A549 (cell line): ENCODE measurements at regions not wholly inside any gene's neighbourhood (a gene's known extent, or its start where the extent isn't known, plus 50 kb on each side); places are given as distances from the start of the nearest gene placed in this dataset.

Experiments used
- CTCF ChIP-seq: fragments of >200 bp; sonication (Bioruptor Twin); formaldehyde crosslinking; IDR thresholded peaks from 3 replicates; pipeline ENCODE4 v1.5.1; 2016
- POLR2A ChIP-seq: IDR thresholded peaks from 2 replicates; pipeline ENCODE4 v1.6.1; 2012; ENCODE audit warnings: mild to moderate bottlenecking, low read length
- RFX5 ChIP-seq: fragments of 450-650 bp; IDR thresholded peaks from 2 replicates; pipeline ENCODE4 v1.7.1; 2014; ENCODE audit warnings: antibody characterized with exemption, mild to moderate bottlenecking, moderate library complexity

- TF ChIP-seq POLR2A (no peak), CTCF (no peak), RFX5 (no peak)
Measured at GRCh38 chr4:29983890-29984289, 736.3 kb upstream of the PCDH7 start.
